ENCODE measurements at regions not wholly inside any gene's neighbourhood (a gene's known extent, or its start where the extent isn't known, plus 50 kb on each side); places are given as distances from the start of the nearest gene placed in this dataset.

GRCh38 chr5:62030326-62030725 is 275.7 kb upstream of the KIF2A start:
- Histone ChIP-seq H3K36me3 (no peaks in the 10 kb centered on the region), H3K27ac (no peak overlapping the region), H3K9me3 (no peaks in the 10 kb centered on the region), H3K27me3 (no peaks in the 10 kb centered on the region), H3K4me1 (no peaks in the 10 kb centered on the region), H3K4me3 (no peak overlapping the region)
- no peak for DNase-seq
- TF ChIP-seq EP300 (IDR thresholded peaks at IDR 0.05) (no peak), POLR2A (IDR thresholded peaks at IDR 0.05) (no peak), POLR2AphosphoS5 (IDR thresholded peaks at IDR 0.05) (no peak), CTCF (IDR thresholded peaks at IDR 0.05) (no peak)
- 67 to 84% methylated on average over 2 of the region's 2 CpGs for WGBS, 2 donors
- intact Hi-C loops (cut with DNase I): no loop called here

- no peak overlapping the region for H3K27ac ChIP-seq
- no peaks in the 10 kb centered on the region for H3K9me3 ChIP-seq
- H3K36me3 ChIP-seq: no peaks in the 10 kb centered on the region
- DNase-seq: no peak
- TF ChIP-seq POLR2A (IDR thresholded peaks at IDR 0.05) (no peak), CTCF (IDR thresholded peaks at IDR 0.05) (no peak), POLR2AphosphoS5 (IDR thresholded peaks at IDR 0.05) (no peak), EP300 (IDR thresholded peaks at IDR 0.05) (no peak)
- no peaks in the 10 kb centered on the region for H3K27me3 ChIP-seq
- 92 to 96% methylated on average over 1 of the region's 1 CpG for WGBS, 2 donors
- no peak overlapping the region for H3K4me3 ChIP-seq
- intact Hi-C loops (cut with DNase I): no loop called here
- H3K4me1 ChIP-seq: no peaks in the 10 kb centered on the region
These were observed 268.0 kb upstream of the KIF2A start for GRCh38 chr5:62038024-62038423.

GRCh38 chr5:62041156-62041756 is 264.8 kb upstream of the KIF2A start:
- Histone ChIP-seq H3K4me1 (no peaks in the 10 kb centered on the region), H3K4me3 (no peak overlapping the region), H3K27me3 (no peaks in the 10 kb centered on the region), H3K9me3 (peaks cover 0 to 2% (median 0%) of the 10 kb centered on the region in 4 donors), H3K36me3 (no peaks in the 10 kb centered on the region), H3K27ac (no peak overlapping the region)
- WGBS, 2 donors: 87 to 91% methylated on average over 5 of the region's 5 CpGs
- TF ChIP-seq POLR2A (IDR thresholded peaks at IDR 0.05) (no peak), POLR2AphosphoS5 (IDR thresholded peaks at IDR 0.05) (no peak), EP300 (IDR thresholded peaks at IDR 0.05) (no peak), CTCF (IDR thresholded peaks at IDR 0.05) (no peak)
- intact Hi-C loops (cut with DNase I): no loop called here
- DNase-seq: no peak

- TF ChIP-seq CTCF (IDR thresholded peaks at IDR 0.05) (no peak), POLR2AphosphoS5 (IDR thresholded peaks at IDR 0.05) (no peak), POLR2A (IDR thresholded peaks at IDR 0.05) (no peak), EP300 (IDR thresholded peaks at IDR 0.05) (no peak)
- no peaks in the 10 kb centered on the region for H3K36me3 ChIP-seq
- H3K9me3 ChIP-seq: peaks cover 0 to 4% (median 1%) of the 10 kb centered on the region in 4 donors
- H3K27ac ChIP-seq: no peak overlapping the region
- intact Hi-C loops (cut with DNase I): no loop called here
- no peak overlapping the region for H3K4me3 ChIP-seq
- H3K4me1 ChIP-seq: no peaks in the 10 kb centered on the region
- 33 to 64% methylated on average over 3 of the region's 3 CpGs for WGBS, 2 donors
- H3K27me3 ChIP-seq: no peaks in the 10 kb centered on the region
- no peak for DNase-seq
These were observed 264.0 kb upstream of the KIF2A start for GRCh38 chr5:62042007-62042406.

All from sigmoid colon (tissue), 6 donors.